GM12878 (cell line): ENCODE measurements at regions not wholly inside any gene's neighbourhood (a gene's known extent, or its start where the extent isn't known, plus 50 kb on each side); places are given as distances from the start of the nearest gene placed in this dataset.

Experiments used
- ATAC-seq: fragments of 200-7000 bp; cut with Tn5 transposase; 3 replicates; pipeline ENCODE4 v1.9.1; 2020; ENCODE audit warnings: mild to moderate bottlenecking, moderate library complexity
- BruUV-seq: library from RNA; stranded (reverse); fragments of 400-500 nt; replicated peaks from 2 replicates; lab custom pipeline; 2021; lab: Mats Ljungman, UMichigan
- CTCF ChIA-PET: fragments of 300-600 bp; sonication (Branson Sonifier 250); formaldehyde crosslinking; extraction: SDS; loops from one replicate; lab custom pipeline; 2021; ENCODE audit warnings: inconsistent platforms; lab: Yijun Ruan, JAX
- POLR2A ChIA-PET: fragments of 350-600 bp; formaldehyde crosslinking; extraction: SDS; loops from one replicate; lab custom pipeline; 2021; ENCODE audit warnings: inconsistent platforms; lab: Charles Lee
- RAD21 ChIA-PET: fragments of 300-600 bp; sonication (Branson Sonifier 250); formaldehyde crosslinking; loops from one replicate; lab custom pipeline; 2023; ENCODE audit warnings: antibody characterized with exemption; ENCODE audit not compliant: unreplicated experiment; lab: Charles Lee
- SMC1A ChIA-PET: fragments of 300-600 bp; sonication (Branson Sonifier 250); formaldehyde crosslinking; loops from one replicate; lab custom pipeline; 2023; ENCODE audit not compliant: unreplicated experiment, uncharacterized antibody; lab: Charles Lee
- DNase-seq: peaks from one replicate; pipeline ENCODE4 v3.0.0-alpha.2; 2011; ENCODE audit warnings: low read depth, low spot score
- FAIRE-seq: peaks from 3 replicates; lab custom pipeline; 2011; peaks lifted over from hg19 to GRCh38; lab: Jason Lieb, UNC
- H2AFZ ChIP-seq: 2 replicates; pipeline ENCODE4 v1.6.0; 2011; ENCODE audit warnings: low read depth, low read length, control low read depth; ENCODE audit not compliant: control insufficient read depth
- H3K27ac ChIP-seq: 2 replicates; pipeline ENCODE4 v1.5.1; 2011; ENCODE audit warnings: control low read depth; ENCODE audit not compliant: control insufficient read depth, insufficient read depth
- H3K27me3 ChIP-seq, 2 experiments: replicated peaks in 1 of 2; 2 replicates each; pipeline versions ENCODE4 v1.6.0 to v1.6.1; 2011; ENCODE audit warnings: low read length in 1 of 2; ENCODE audit not compliant: control insufficient read depth in 2 of 2, insufficient read depth in 2 of 2
- H3K36me3 ChIP-seq, 2 experiments: 2 replicates each; pipeline ENCODE4 v1.5.1; 2011; ENCODE audit warnings: low read length in 1 of 2; ENCODE audit not compliant: control insufficient read depth in 2 of 2, insufficient read depth in 2 of 2
- H3K4me1 ChIP-seq: 2 replicates; pipeline ENCODE4 v1.6.1; 2011; ENCODE audit warnings: mild to moderate bottlenecking, low read length, moderate library complexity, mixed read lengths; ENCODE audit not compliant: control insufficient read depth, insufficient read depth
- H3K4me2 ChIP-seq: 2 replicates; pipeline ENCODE4 v1.6.0; 2011; ENCODE audit warnings: control low read depth; ENCODE audit not compliant: control insufficient read depth, insufficient read depth
- H3K4me3 ChIP-seq: fragments of 200-600 bp; sonication (generic); 2 replicates; pipeline ENCODE4 v1.5.1; 2016
- H3K79me2 ChIP-seq: 2 replicates; pipeline ENCODE4 v1.6.0; 2011; ENCODE audit warnings: low read length; ENCODE audit not compliant: control insufficient read depth, insufficient read depth
- H3K9ac ChIP-seq: 2 replicates; pipeline ENCODE4 v1.8.0; 2011; ENCODE audit warnings: low read length, control low read depth, mixed read lengths; ENCODE audit not compliant: control insufficient read depth, insufficient read depth
- H3K9me3 ChIP-seq: replicated peaks from 3 replicates; pipeline ENCODE4 v1.5.1; 2011; ENCODE audit warnings: mild to moderate bottlenecking, low read length; ENCODE audit not compliant: control insufficient read depth, insufficient read depth
- H4K20me1 ChIP-seq: 2 replicates; pipeline ENCODE4 v1.6.0; 2011; ENCODE audit not compliant: control insufficient read depth, insufficient read depth
- CREM ChIP-seq: IDR thresholded peaks from 2 replicates; pipeline ENCODE4 v1.6.1; 2014; ENCODE audit warnings: antibody characterized with exemption, low read depth
- E2F8 ChIP-seq: fragments of 450-650 bp; IDR thresholded peaks from 2 replicates; pipeline ENCODE4 v1.6.1; 2018; ENCODE audit warnings: mild to moderate bottlenecking, low read depth, moderate library complexity; ENCODE audit not compliant: partially characterized antibody
- HDAC2 ChIP-seq: fragments of 200-600 bp; sonication (generic); IDR thresholded peaks from 2 replicates; pipeline ENCODE4 v1.6.1; 2017
- HDGF ChIP-seq: fragments of 450-650 bp; IDR thresholded peaks from 2 replicates; pipeline ENCODE4 v1.6.1; 2016; ENCODE audit warnings: antibody characterized with exemption
- IRF4 ChIP-seq: IDR thresholded peaks from 2 replicates; pipeline ENCODE4 v1.6.1; 2011; ENCODE audit warnings: low read depth, low read length
- MYB ChIP-seq: fragments of 150-350 bp; IDR thresholded peaks from 2 replicates; pipeline ENCODE4 v1.6.1; 2014; ENCODE audit warnings: mild to moderate bottlenecking, low read depth, low read length, borderline replicate concordance
- POLR2A ChIP-seq: IDR thresholded peaks from 2 replicates; pipeline ENCODE4 v1.6.1; 2011; ENCODE audit warnings: low read depth, mild to moderate bottlenecking, low read length
- WRNIP1 ChIP-seq: IDR thresholded peaks from 2 replicates; pipeline ENCODE4 v1.6.1; 2011; ENCODE audit warnings: low read depth, low read length, improper control_type of control experiment, borderline replicate concordance
- ZBTB33 ChIP-seq: fragments of 450-650 bp; IDR thresholded peaks from 2 replicates; pipeline ENCODE4 v1.6.1; 2017; ENCODE audit warnings: mild to moderate bottlenecking
- ZNF207 ChIP-seq: fragments of 450-650 bp; IDR thresholded peaks from 2 replicates; pipeline ENCODE4 v1.6.1; 2014; ENCODE audit warnings: antibody characterized with exemption, mild to moderate bottlenecking, borderline replicate concordance
- ZNF592 ChIP-seq: fragments of 450-650 bp; IDR thresholded peaks from 2 replicates; pipeline ENCODE4 v1.6.1; 2017; ENCODE audit warnings: mild to moderate bottlenecking, moderate library complexity
- ZSCAN29 ChIP-seq: fragments of 450-650 bp; IDR thresholded peaks from 2 replicates; pipeline ENCODE4 v1.6.1; 2017; ENCODE audit warnings: mild to moderate bottlenecking, moderate library complexity
- WGBS: methylation state at CpG from one replicate; pipeline ENCODE4 v1.1.6; 2016; ENCODE audit warnings: low lambda C conversion rate; ENCODE audit not compliant: insufficient replicate concordance, insufficient coverage; ENCODE audit errors: missing lambda C conversion rate; 5-methylcytosine and 5-hydroxymethylcytosine counted together
- in situ Hi-C: fragments of 300-500 bp; cut with MboI; formaldehyde crosslinking; loops from 9 replicates; pipeline ENCODE4 v1.14.3; 2018; ENCODE audit warnings: mixed read lengths
- intact Hi-C: fragments of 100-400 bp; cut with micrococcal nuclease; formaldehyde crosslinking; loops from one replicate; pipeline ENCODE4 v1.14.2; 2022; ENCODE audit not compliant: unreplicated experiment

- TF ChIP-seq ZNF592 (no peak), ZNF207 (no peak), POLR2A (no peak)
- TF ChIP-seq, all 136 proteins: peak for 0
Observed at GRCh38 chr16:35753559-35754390, 2294.4 kb downstream of the TP53TG3F start (continued).

GRCh38 chr16:35754391-35755369, 2295.3 kb downstream of the TP53TG3F start:
- no peaks in the 10 kb centered on the region for H3K27me3 ChIP-seq
- no peak for ATAC-seq
- no peaks in the 10 kb centered on the region for H3K79me2 ChIP-seq
- no peaks in the 10 kb centered on the region for H4K20me1 ChIP-seq
- ChIA-PET POLR2A (no interaction called here), CTCF (no interaction called here), RAD21 (no interaction called here), SMC1A (interaction anchor here (0.6 kb wide), 1 partner anchor 22 kb away, joined by 3 read pairs; no protein-coding TSS in a partner anchor)
- no peak for DNase-seq
- no peaks in the 10 kb centered on the region; the same call in 2 of the 3 replicates for H3K9me3 ChIP-seq
- no peak for FAIRE-seq
- H3K4me3 ChIP-seq = no peak overlapping the region
- intact Hi-C loops = no loop called here
- no peaks in the 10 kb centered on the region for H3K4me1 ChIP-seq
- no peak overlapping the region for H3K9ac ChIP-seq
- no peak overlapping the region for H2AFZ ChIP-seq
- no peak overlapping the region for H3K4me2 ChIP-seq
- no TSS peak for BruUV-seq
- 36% methylated on average over 12 of the region's 12 CpGs for WGBS
- in situ Hi-C loops = loop anchor here (10.0 kb wide), 1 partner anchor 60 kb away; no protein-coding TSS in a partner anchor
- H3K36me3 ChIP-seq = no peaks in the 10 kb centered on the region
- H3K27ac ChIP-seq = no peak overlapping the region
- TF ChIP-seq ZSCAN29 (no peak), WRNIP1 (no peak), IRF4 (no peak), HDAC2 (no peak), MYB (no peak), ZBTB33 (no peak), CREM (no peak), HDGF (no peak), E2F8 (no peak)
